ACC112 (cell line): ENCODE measurements at regions not wholly inside any gene's neighbourhood (a gene's known extent, or its start where the extent isn't known, plus 50 kb on each side); places are given as distances from the start of the nearest gene placed in this dataset.

ENCODE experiments used
- H2AFZ ChIP-seq: fragments of 200-600 bp; sonication (generic); one replicate; pipeline ENCODE4 v1.6.0; 2017; ENCODE audit warnings: antibody characterized with exemption, low read length; ENCODE audit not compliant: unreplicated experiment
- H3K27ac ChIP-seq: fragments of 200-600 bp; sonication (generic); 2 replicates; pipeline ENCODE4 v1.5.1; 2014; ENCODE audit warnings: low read depth, mild to moderate bottlenecking, antibody characterized with exemption, low read length, moderate library complexity
- H3K27me3 ChIP-seq: fragments of 200-600 bp; sonication (generic); 2 replicates; pipeline ENCODE4 v1.6.1; 2014; ENCODE audit warnings: mild to moderate bottlenecking, antibody characterized with exemption, low read length, moderate library complexity, mixed read lengths; ENCODE audit not compliant: insufficient read depth
- H3K36me3 ChIP-seq: fragments of 200-600 bp; sonication (generic); 2 replicates; pipeline ENCODE4 v1.6.1; 2016; ENCODE audit warnings: mild to moderate bottlenecking, antibody characterized with exemption, low read length, moderate library complexity, mixed read lengths; ENCODE audit not compliant: insufficient read depth
- H3K4me1 ChIP-seq: fragments of 200-600 bp; sonication (generic); one replicate; pipeline ENCODE4 v1.6.1; 2016; ENCODE audit warnings: low read length, mixed read lengths; ENCODE audit not compliant: insufficient read depth, unreplicated experiment, control insufficient read depth
- H3K4me3 ChIP-seq: fragments of 200-600 bp; sonication (generic); 2 replicates; pipeline ENCODE4 v1.5.1; 2014; ENCODE audit warnings: mild to moderate bottlenecking, low read depth, low read length
- H3K79me2 ChIP-seq: fragments of 200-600 bp; sonication (generic); one replicate; pipeline ENCODE4 v1.6.0; 2016; ENCODE audit warnings: low read length; ENCODE audit not compliant: control insufficient read depth, unreplicated experiment, insufficient read depth

GRCh38 chr3:115517457-115518050 lies 105.8 kb upstream of the GAP43 start:
- Histone ChIP-seq H3K27ac (no peak overlapping the region), H3K79me2 (no peaks in the 10 kb centered on the region), H2AFZ (no peak overlapping the region), H3K36me3 (no peaks in the 10 kb centered on the region), H3K4me1 (peaks cover 19% of the 10 kb centered on the region), H3K27me3 (no peaks in the 10 kb centered on the region), H3K4me3 (no peak overlapping the region)

DNA sequence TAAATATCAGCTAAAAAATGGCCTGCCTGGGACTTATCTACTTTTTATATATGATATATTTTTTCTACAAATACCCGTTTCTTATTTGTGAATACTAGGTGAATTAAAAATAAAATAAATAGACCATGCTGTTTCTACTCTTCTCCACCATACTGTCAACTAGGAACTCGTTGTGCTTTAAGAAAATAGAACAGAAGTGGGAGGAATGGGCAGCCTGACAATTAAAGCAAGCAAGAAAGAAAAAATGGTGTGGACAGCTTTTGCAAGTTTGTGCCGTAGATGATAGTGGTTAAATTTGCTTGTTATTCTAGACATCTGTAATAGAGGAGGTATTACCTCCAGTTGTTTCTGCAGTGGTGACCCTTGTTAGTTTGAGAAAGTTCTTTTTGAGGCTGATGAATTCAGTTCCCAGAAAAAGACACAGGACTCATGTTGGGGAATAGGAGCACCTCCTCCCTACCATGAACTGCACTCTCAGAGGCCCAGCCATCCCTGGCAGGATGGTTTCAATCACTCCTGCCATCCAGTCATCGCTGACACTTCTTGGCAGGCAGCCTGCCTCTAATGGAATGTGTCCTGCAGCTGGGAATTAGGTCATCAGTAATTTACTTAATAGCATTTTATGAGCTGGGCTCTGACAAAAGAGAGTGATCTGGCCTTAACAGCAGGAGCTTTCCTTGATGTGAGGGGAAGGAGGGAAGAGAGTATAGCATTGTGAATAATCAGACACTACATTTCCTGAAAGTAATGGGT lies 105.0 kb upstream of the GAP43 start:
- Histone ChIP-seq H3K79me2 (no peaks in the 10 kb centered on the region), H2AFZ (no peak overlapping the region), H3K4me3 (no peak overlapping the region), H3K27ac (no peak overlapping the region), H3K27me3 (no peaks in the 10 kb centered on the region), H3K4me1 (peaks cover 17% of the 10 kb centered on the region), H3K36me3 (no peaks in the 10 kb centered on the region)

GRCh38 chr3:115520241-115520640 lies 103.1 kb upstream of the GAP43 start:
- Histone ChIP-seq H2AFZ (no peak overlapping the region), H3K4me1 (peaks cover 15% of the 10 kb centered on the region), H3K36me3 (no peaks in the 10 kb centered on the region), H3K27ac (no peak overlapping the region), H3K4me3 (no peak overlapping the region), H3K27me3 (no peaks in the 10 kb centered on the region), H3K79me2 (no peaks in the 10 kb centered on the region)

DNA sequence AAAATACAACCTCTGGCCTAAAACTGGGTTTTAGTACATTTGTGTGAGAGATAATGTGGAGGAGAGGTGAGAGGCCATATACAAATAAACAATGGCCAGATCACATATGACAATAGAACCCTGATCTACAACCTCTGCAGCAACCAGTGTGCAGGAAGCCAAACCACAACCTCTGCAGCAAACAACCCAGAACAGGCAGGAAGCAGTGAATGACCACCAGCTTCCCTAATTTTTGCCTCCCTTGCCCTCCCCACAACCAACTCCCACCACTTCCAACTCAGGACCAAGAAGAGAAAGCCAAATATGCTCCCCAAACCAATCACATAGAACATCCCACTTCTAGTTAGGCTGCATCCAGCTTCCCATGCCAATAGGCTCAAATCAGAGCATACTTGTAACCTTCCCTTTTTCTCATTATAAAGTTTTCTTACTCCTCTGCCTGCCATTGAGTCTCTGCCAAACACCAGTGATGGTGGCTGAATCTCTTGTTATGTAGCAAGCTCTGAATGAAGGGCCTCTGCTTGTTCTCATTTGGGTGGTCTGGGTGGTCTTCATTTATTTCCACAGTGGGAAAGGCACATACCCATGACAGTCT lies 102.6 kb upstream of the GAP43 start:
- Histone ChIP-seq H3K4me1 (peaks cover 15% of the 10 kb centered on the region), H3K79me2 (no peaks in the 10 kb centered on the region), H3K27me3 (no peaks in the 10 kb centered on the region), H3K36me3 (no peaks in the 10 kb centered on the region), H3K4me3 (no peak overlapping the region), H2AFZ (no peak overlapping the region), H3K27ac (no peak overlapping the region)

- no peak overlapping the region for H3K4me3 ChIP-seq
Measured at GRCh38 chr3:115523458-115523857, 99.9 kb upstream of the GAP43 start.

GRCh38 chr3:115524549-115524948 lies 98.8 kb upstream of the GAP43 start:
- no peaks in the 10 kb centered on the region for H3K4me1 ChIP-seq
- no peaks in the 10 kb centered on the region for H3K36me3 ChIP-seq
- H3K4me3 ChIP-seq, result no peak overlapping the region
- no peak overlapping the region for H3K27ac ChIP-seq
- no peak overlapping the region for H2AFZ ChIP-seq
- H3K27me3 ChIP-seq, result no peaks in the 10 kb centered on the region
- no peaks in the 10 kb centered on the region for H3K79me2 ChIP-seq

More at GRCh38 chr3:115523458-115523857, 99.9 kb upstream of the GAP43 start:
- peaks cover 5% of the 10 kb centered on the region for H3K4me1 ChIP-seq
- H2AFZ ChIP-seq, result no peak overlapping the region
- no peaks in the 10 kb centered on the region for H3K27me3 ChIP-seq
- H3K79me2 ChIP-seq, result no peaks in the 10 kb centered on the region
- no peak overlapping the region for H3K27ac ChIP-seq
- H3K36me3 ChIP-seq, result no peaks in the 10 kb centered on the region

DNA sequence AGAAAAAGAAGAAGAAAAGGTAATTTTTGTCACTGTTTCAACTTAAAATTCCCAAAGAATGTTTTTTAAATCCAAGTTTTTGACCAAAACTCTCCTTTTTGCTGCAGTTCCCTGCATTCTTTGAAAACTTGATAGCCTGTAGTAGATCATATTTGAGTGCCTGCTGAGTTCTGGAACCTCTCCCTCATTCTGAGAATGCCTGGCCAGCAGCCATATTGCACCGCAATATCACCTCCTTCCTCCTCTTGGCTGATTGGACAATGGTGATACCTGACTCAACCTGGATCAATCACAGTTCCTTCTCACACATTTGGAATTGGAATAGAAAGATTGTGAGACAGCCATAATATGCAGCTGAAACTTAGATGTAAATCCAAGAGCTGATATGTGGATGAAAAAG lies 97.6 kb upstream of the GAP43 start:
- H3K36me3 ChIP-seq, result no peaks in the 10 kb centered on the region
- H2AFZ ChIP-seq, result no peak overlapping the region
- no peaks in the 10 kb centered on the region for H3K79me2 ChIP-seq
- H3K27ac ChIP-seq, result no peak overlapping the region
- no peaks in the 10 kb centered on the region for H3K27me3 ChIP-seq
- H3K4me3 ChIP-seq, result no peak overlapping the region
- no peaks in the 10 kb centered on the region for H3K4me1 ChIP-seq

GRCh38 chr3:115533218-115533617 lies 90.1 kb upstream of the GAP43 start:
- H3K27me3 ChIP-seq, result peaks cover 10% of the 10 kb centered on the region
- H3K4me1 ChIP-seq, result no peaks in the 10 kb centered on the region
- no peak overlapping the region for H3K4me3 ChIP-seq
- H3K79me2 ChIP-seq, result no peaks in the 10 kb centered on the region
- H2AFZ ChIP-seq, result no peak overlapping the region
- no peaks in the 10 kb centered on the region for H3K36me3 ChIP-seq
- H3K27ac ChIP-seq, result no peak overlapping the region

GRCh38 chr3:115536171-115536570 lies 87.1 kb upstream of the GAP43 start:
- Histone ChIP-seq H3K4me3 (no peak overlapping the region), H3K27ac (no peak overlapping the region), H3K4me1 (no peaks in the 10 kb centered on the region), H3K36me3 (no peaks in the 10 kb centered on the region), H3K27me3 (peaks cover 10% of the 10 kb centered on the region), H3K79me2 (no peaks in the 10 kb centered on the region), H2AFZ (no peak overlapping the region)

- Histone ChIP-seq H3K79me2 (no peaks in the 10 kb centered on the region), H3K27ac (no peak overlapping the region), H3K4me1 (no peaks in the 10 kb centered on the region), H3K36me3 (no peaks in the 10 kb centered on the region), H2AFZ (no peak overlapping the region), H3K27me3 (no peaks in the 10 kb centered on the region; the same call in 1 of the 2 replicates), H3K4me3 (no peak overlapping the region)
Measured at GRCh38 chr3:115537669-115538068, 85.6 kb upstream of the GAP43 start.

DNA sequence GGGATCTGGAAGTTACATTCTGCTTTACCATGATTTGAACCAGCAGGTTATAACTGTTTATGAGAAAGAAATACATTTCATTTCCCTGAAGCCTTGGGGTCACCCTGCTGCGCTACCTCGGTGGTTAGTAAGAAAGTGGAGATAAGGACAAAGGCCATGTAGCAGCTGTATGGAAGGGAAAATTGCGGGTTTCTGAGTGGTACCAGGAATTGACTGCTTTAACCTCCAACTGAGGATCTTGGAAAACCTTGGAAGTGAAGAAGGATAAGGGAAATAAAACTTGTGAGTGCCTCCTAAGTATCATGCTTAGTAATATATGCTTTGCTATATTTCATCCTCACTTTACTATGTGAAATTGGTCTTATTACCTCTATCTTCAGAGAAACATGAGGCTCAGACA lies 76.1 kb upstream of the GAP43 start:
- no peak overlapping the region for H3K27ac ChIP-seq
- no peaks in the 10 kb centered on the region for H3K27me3 ChIP-seq
- no peak overlapping the region for H2AFZ ChIP-seq
- H3K4me3 ChIP-seq, result no peak overlapping the region
- no peaks in the 10 kb centered on the region for H3K4me1 ChIP-seq
- H3K79me2 ChIP-seq, result no peaks in the 10 kb centered on the region
- H3K36me3 ChIP-seq, result no peaks in the 10 kb centered on the region
